ENCODE measurements at regions not wholly inside any gene's neighbourhood (a gene's known extent, or its start where the extent isn't known, plus 50 kb on each side); places are given as distances from the start of the nearest gene placed in this dataset.

- TF ChIP-seq CTCF (conservative IDR thresholded peaks at IDR 0.05; ENCODE audit: low read depth, low read length) = no peak
- DNase-seq (ENCODE audit: low read depth) = no peak
- no peak overlapping the region for H3K4me3 ChIP-seq (ENCODE audit: low read length)
Measured at GRCh38 chr2:133737242-133737993, 169.2 kb upstream of the NCKAP5 start.

GRCh38 chr2:133739039-133739438 lies 170.8 kb upstream of the NCKAP5 start:
- no peak for DNase-seq (ENCODE audit: low read depth)
- H3K4me3 ChIP-seq (ENCODE audit: low read length) = no peak overlapping the region
- no peak for TF ChIP-seq CTCF (conservative IDR thresholded peaks at IDR 0.05; ENCODE audit: low read depth, low read length)

- no peak for DNase-seq (ENCODE audit: low read depth)
- no peak overlapping the region for H3K4me3 ChIP-seq (ENCODE audit: low read length)
- TF ChIP-seq CTCF (conservative IDR thresholded peaks at IDR 0.05; ENCODE audit: low read depth, low read length) = no peak
Measured at GRCh38 chr2:133740500-133740899, 172.2 kb upstream of the NCKAP5 start.

GRCh38 chr2:133748007-133748700 lies 179.9 kb upstream of the NCKAP5 start:
- no peak overlapping the region for H3K4me3 ChIP-seq (ENCODE audit: low read length)
- DNase-seq (ENCODE audit: low read depth) = no peak
- TF ChIP-seq CTCF (conservative IDR thresholded peaks at IDR 0.05; ENCODE audit: low read depth, low read length) = no peak

GRCh38 chr2:133753665-133754064 lies 185.4 kb upstream of the NCKAP5 start:
- no peak for TF ChIP-seq CTCF (conservative IDR thresholded peaks at IDR 0.05; ENCODE audit: low read depth, low read length)
- no peak overlapping the region for H3K4me3 ChIP-seq (ENCODE audit: low read length)
- no peak for DNase-seq (ENCODE audit: low read depth)

GRCh38 chr2:133755480-133756300 lies 187.4 kb upstream of the NCKAP5 start:
- no peak overlapping the region for H3K4me3 ChIP-seq (ENCODE audit: low read length)
- no peak for TF ChIP-seq CTCF (conservative IDR thresholded peaks at IDR 0.05; ENCODE audit: low read depth, low read length)
- DNase-seq (ENCODE audit: low read depth) = peak; percentile 100
